Left ventricle myocardium superior (tissue), 1 donor: ENCODE measurements at regions not wholly inside any gene's neighbourhood (a gene's known extent, or its start where the extent isn't known, plus 50 kb on each side); places are given as distances from the start of the nearest gene placed in this dataset.
"Not testable (repeated sequence)": the region's sequence is repeated elsewhere in the genome, so short reads cannot be mapped to it uniquely, and the experiment has no call there.

Source experiments
- ATAC-seq: fragments of 200-7000 bp; cut with Tn5 transposase; one replicate; pipeline ENCODE4 v1.9.1; 2020; ENCODE audit warnings: mild to moderate bottlenecking, moderate library complexity
- DNase-seq: peaks from one replicate; pipeline ENCODE4 v3.0.0-alpha.2; 2020
- intact Hi-C: fragments of 100-400 bp; cut with micrococcal nuclease; formaldehyde crosslinking; loops from one replicate; pipeline ENCODE4 v1.11.0; 2022
- donor health status: DM: no; HTN: yes; CAD: no; lungs with severe emphysema.

GRCh38 chr4:130855533-130855932 is 1759.6 kb downstream of the C4orf33 start:
- DNase-seq: no peak
- intact Hi-C loops: no loop called here
- no peak for ATAC-seq

- ATAC-seq: no peak
- intact Hi-C loops: no loop called here
These were observed 1764.0 kb downstream of the C4orf33 start for GRCh38 chr4:130859991-130860390.

GRCh38 chr4:130896920-130897319 is 1801.0 kb downstream of the C4orf33 start:
- ATAC-seq (no peak), DNase-seq (no peak)
- intact Hi-C loops: no loop called here

More at GRCh38 chr4:130859991-130860390, 1764.0 kb downstream of the C4orf33 start:
- DNase-seq: no peak

GRCh38 chr4:130901321-130901720 is 1805.4 kb downstream of the C4orf33 start:
- intact Hi-C loops: no loop called here

GRCh38 chr4:130922955-130923354 is 1827.0 kb downstream of the C4orf33 start:
- intact Hi-C loops: no loop called here
- DNase-seq: no peak

More at GRCh38 chr4:130901321-130901720, 1805.4 kb downstream of the C4orf33 start:
- ATAC-seq: no peak
- no peak for DNase-seq

GRCh38 chr4:130955520-130955919 is 1859.6 kb downstream of the C4orf33 start:
- DNase-seq: no peak
- no peak for ATAC-seq
- intact Hi-C loops: no loop called here

More at GRCh38 chr4:130922955-130923354, 1827.0 kb downstream of the C4orf33 start:
- no peak for ATAC-seq

GRCh38 chr4:130985371-130985770 is 1889.4 kb downstream of the C4orf33 start:
- DNase-seq: no peak
- intact Hi-C loops: no loop called here
- no peak for ATAC-seq

GRCh38 chr4:130995988-130996387 is 1900.0 kb downstream of the C4orf33 start:
- intact Hi-C loops: no loop called here
- ATAC-seq (no peak), DNase-seq (no peak)

- no peak for DNase-seq
- intact Hi-C loops: no loop called here
- no peak for ATAC-seq
These were observed 1905.4 kb downstream of the C4orf33 start for GRCh38 chr4:131001371-131001770.

- intact Hi-C loops: no loop called here
- DNase-seq (no peak), ATAC-seq (no peak)
These were observed 1906.2 kb downstream of the C4orf33 start for GRCh38 chr4:131002132-131002531.

GRCh38 chr4:131006388-131006787 is 1910.4 kb downstream of the C4orf33 start:
- ATAC-seq: no peak

GRCh38 chr4:131011961-131012360 is 1916.0 kb downstream of the C4orf33 start:
- DNase-seq, intact Hi-C loops, ATAC-seq: not testable (repeated sequence)

More at GRCh38 chr4:131006388-131006787, 1910.4 kb downstream of the C4orf33 start:
- DNase-seq: no peak
- intact Hi-C loops: no loop called here

- no peak for ATAC-seq
- no peak for DNase-seq
- intact Hi-C loops: no loop called here
These were observed 1917.3 kb downstream of the C4orf33 start for GRCh38 chr4:131013226-131013625.

GRCh38 chr4:131026771-131027170 is 1930.8 kb downstream of the C4orf33 start:
- intact Hi-C loops: no loop called here
- no peak for ATAC-seq
- no peak for DNase-seq

GRCh38 chr4:131044368-131044767 is 1948.4 kb downstream of the C4orf33 start:
- DNase-seq: no peak
- no peak for ATAC-seq
- intact Hi-C loops: no loop called here

GRCh38 chr4:131046821-131047220 is 1950.9 kb downstream of the C4orf33 start:
- no peak for DNase-seq
- intact Hi-C loops: no loop called here
- no peak for ATAC-seq

- ATAC-seq (no peak), DNase-seq (no peak)
- intact Hi-C loops: no loop called here
These were observed 1956.7 kb downstream of the C4orf33 start for GRCh38 chr4:131052646-131053045.

GRCh38 chr4:131054489-131055019 is 1958.6 kb downstream of the C4orf33 start:
- no peak for ATAC-seq
- intact Hi-C loops: no loop called here

GRCh38 chr4:131061734-131062133 is 1965.8 kb downstream of the C4orf33 start:
- ATAC-seq: no peak
- intact Hi-C loops: no loop called here

More at GRCh38 chr4:131054489-131055019, 1958.6 kb downstream of the C4orf33 start:
- no peak for DNase-seq

GRCh38 chr4:131063878-131064277 is 1967.9 kb downstream of the C4orf33 start:
- DNase-seq (no peak), ATAC-seq (no peak)
- intact Hi-C loops: no loop called here

More at GRCh38 chr4:131061734-131062133, 1965.8 kb downstream of the C4orf33 start:
- no peak for DNase-seq

- ATAC-seq (no peak), DNase-seq (no peak)
- intact Hi-C loops: no loop called here
These were observed 1985.1 kb downstream of the C4orf33 start for GRCh38 chr4:131081069-131081468.
